Fibroblast of the aortic adventitia (primary cell): ENCODE measurements at regions not wholly inside any gene's neighbourhood (a gene's known extent, or its start where the extent isn't known, plus 50 kb on each side); places are given as distances from the start of the nearest gene placed in this dataset.

ENCODE experiments used
- DNase-seq: peaks from one replicate; pipeline ENCODE4 v3.0.0-alpha.2; 2010; ENCODE audit warnings: low read depth
- H3K4me3 ChIP-seq: 2 replicates; pipeline ENCODE4 v1.5.1; 2011; ENCODE audit warnings: low read depth, mild to moderate bottlenecking, control low read depth, low read length, moderate library complexity
- CTCF ChIP-seq: IDR thresholded peaks from 2 replicates; pipeline ENCODE4 v1.5.1; 2011; ENCODE audit warnings: mild to moderate bottlenecking, low read length, control low read depth, inconsistent platforms; ENCODE audit not compliant: insufficient read depth

- no peak overlapping the region for H3K4me3 ChIP-seq
- no peak for TF ChIP-seq CTCF
- no peak for DNase-seq
These were observed 120.0 kb downstream of the AQP4 start for GRCh38 chr18:26745288-26746181.

GRCh38 chr18:26741758-26742157 lies 123.7 kb downstream of the AQP4 start:
- no peak for TF ChIP-seq CTCF
- H3K4me3 ChIP-seq = no peak overlapping the region
- DNase-seq = no peak

- peak; percentile 12 for DNase-seq
- TF ChIP-seq CTCF = no peak
- no peak overlapping the region for H3K4me3 ChIP-seq
These were observed 124.5 kb downstream of the AQP4 start for GRCh38 chr18:26741048-26741447.

GRCh38 chr18:26740396-26740795 lies 125.1 kb downstream of the AQP4 start:
- no peak for TF ChIP-seq CTCF
- H3K4me3 ChIP-seq = no peak overlapping the region
- DNase-seq = no peak

- H3K4me3 ChIP-seq = no peak overlapping the region
- TF ChIP-seq CTCF = no peak
- DNase-seq = no peak
These were observed 126.8 kb downstream of the AQP4 start for GRCh38 chr18:26738706-26739105.

- DNase-seq = no peak
- no peak for TF ChIP-seq CTCF
- no peak overlapping the region for H3K4me3 ChIP-seq
These were observed 129.2 kb downstream of the AQP4 start for GRCh38 chr18:26736301-26736700.
